22Rv1 (cell line): ENCODE measurements at regions not wholly inside any gene's neighbourhood (a gene's known extent, or its start where the extent isn't known, plus 50 kb on each side); places are given as distances from the start of the nearest gene placed in this dataset.

Experiments used
- H3K27ac ChIP-seq: fragments of 450-650 bp; 2 replicates; pipeline ENCODE4 v1.5.1; 2017
- ZFX ChIP-seq: fragments of 450-650 bp; IDR thresholded peaks from 2 replicates; pipeline ENCODE4 v1.6.1; 2017; ENCODE audit warnings: antibody characterized with exemption, borderline replicate concordance
- TF ChIP-seq, protein P1 (sequence below): fragments of 450-650 bp; IDR thresholded peaks from 2 replicates; pipeline ENCODE4 v1.5.1; 2017; ENCODE audit warnings: mild to moderate bottlenecking

GRCh38 chr12:98274430-98275130 lies 240.8 kb upstream of the TMPO start:
- H3K27ac ChIP-seq, result no peak overlapping the region
- TF ChIP-seq, protein P1, sequence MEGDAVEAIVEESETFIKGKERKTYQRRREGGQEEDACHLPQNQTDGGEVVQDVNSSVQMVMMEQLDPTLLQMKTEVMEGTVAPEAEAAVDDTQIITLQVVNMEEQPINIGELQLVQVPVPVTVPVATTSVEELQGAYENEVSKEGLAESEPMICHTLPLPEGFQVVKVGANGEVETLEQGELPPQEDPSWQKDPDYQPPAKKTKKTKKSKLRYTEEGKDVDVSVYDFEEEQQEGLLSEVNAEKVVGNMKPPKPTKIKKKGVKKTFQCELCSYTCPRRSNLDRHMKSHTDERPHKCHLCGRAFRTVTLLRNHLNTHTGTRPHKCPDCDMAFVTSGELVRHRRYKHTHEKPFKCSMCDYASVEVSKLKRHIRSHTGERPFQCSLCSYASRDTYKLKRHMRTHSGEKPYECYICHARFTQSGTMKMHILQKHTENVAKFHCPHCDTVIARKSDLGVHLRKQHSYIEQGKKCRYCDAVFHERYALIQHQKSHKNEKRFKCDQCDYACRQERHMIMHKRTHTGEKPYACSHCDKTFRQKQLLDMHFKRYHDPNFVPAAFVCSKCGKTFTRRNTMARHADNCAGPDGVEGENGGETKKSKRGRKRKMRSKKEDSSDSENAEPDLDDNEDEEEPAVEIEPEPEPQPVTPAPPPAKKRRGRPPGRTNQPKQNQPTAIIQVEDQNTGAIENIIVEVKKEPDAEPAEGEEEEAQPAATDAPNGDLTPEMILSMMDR, result no peak
- no peak for TF ChIP-seq ZFX

DNA sequence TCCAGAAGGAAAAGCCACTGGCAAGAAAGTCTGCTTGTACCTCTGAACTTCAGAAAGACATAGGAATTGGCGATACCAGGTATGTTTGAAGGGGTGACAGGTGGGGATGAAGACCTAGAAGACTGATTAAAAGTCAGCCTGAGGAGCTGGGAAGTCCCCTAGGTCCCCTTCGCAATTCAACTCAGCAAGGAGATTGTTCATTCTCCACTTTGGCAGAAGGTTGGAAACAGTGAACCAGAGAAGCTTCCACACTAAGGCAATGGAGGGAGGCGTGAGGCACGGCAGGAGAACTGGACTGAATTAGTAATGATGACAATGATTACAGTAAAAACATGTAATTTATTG lies 240.3 kb upstream of the TMPO start:
- H3K27ac ChIP-seq, result no peak overlapping the region

DNA sequence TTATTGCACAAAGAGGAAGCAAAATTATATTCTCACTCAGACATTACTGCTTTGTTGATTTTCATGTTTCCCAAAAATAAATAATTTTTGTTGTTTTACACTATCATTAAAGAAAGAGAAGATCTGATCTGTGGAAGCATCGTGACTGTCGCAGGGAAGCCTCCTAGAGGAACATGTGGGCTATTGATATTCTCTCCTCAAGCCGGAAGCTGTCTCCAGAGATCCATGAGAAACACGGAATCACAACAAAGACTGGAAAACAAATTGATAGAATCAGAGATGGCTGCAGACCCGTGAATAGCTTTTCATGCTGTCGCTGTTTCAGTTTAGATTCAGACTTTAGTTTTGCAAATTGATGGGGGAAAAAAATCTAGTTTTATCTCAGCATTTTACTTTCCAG lies 235.2 kb upstream of the TMPO start:
- H3K27ac ChIP-seq, result no peak overlapping the region
- TF ChIP-seq ZFX, result no peak
- TF ChIP-seq, protein P1, result no peak

More for the DNA sequence above, 240.3 kb upstream of the TMPO start:
- TF ChIP-seq, protein P1, result no peak
- TF ChIP-seq ZFX, result no peak

GRCh38 chr12:98280621-98281020 lies 234.8 kb upstream of the TMPO start:
- no peak overlapping the region for H3K27ac ChIP-seq

GRCh38 chr12:98291828-98292227 lies 223.6 kb upstream of the TMPO start:
- no peak overlapping the region for H3K27ac ChIP-seq
- no peak for TF ChIP-seq ZFX
- TF ChIP-seq, protein P1, result no peak

More at GRCh38 chr12:98280621-98281020, 234.8 kb upstream of the TMPO start:
- TF ChIP-seq, protein P1, result no peak
- TF ChIP-seq ZFX, result no peak

GRCh38 chr12:98294051-98294805 lies 221.2 kb upstream of the TMPO start:
- TF ChIP-seq, protein P1, result no peak
- no peak overlapping the region for H3K27ac ChIP-seq

- no peak overlapping the region for H3K27ac ChIP-seq
- TF ChIP-seq ZFX, result no peak
- TF ChIP-seq, protein P1, result no peak
Observed at GRCh38 chr12:98295681-98296080, 219.7 kb upstream of the TMPO start.
